Psoas muscle (tissue), 7 donors: ENCODE measurements at regions not wholly inside any gene's neighbourhood (a gene's known extent, or its start where the extent isn't known, plus 50 kb on each side); places are given as distances from the start of the nearest gene placed in this dataset.
A peak's percentile ranks its signal among the peaks of the same experiment; 100 is the strongest.

Experiments
- ATAC-seq, 4 donors: fragments of 200-7000 bp; cut with Tn5 transposase; one replicate each; pipeline ENCODE4 v1.9.1; 2020; ENCODE audit warnings: moderate library complexity in 3 of 4, mild to moderate bottlenecking in 2 of 4
- DNase-seq, 2 donors: peaks; one replicate each; pipeline ENCODE4 v3.0.0-alpha.2; 2020
- H3K27ac ChIP-seq: fragments of 200-600 bp; one replicate; pipeline ENCODE4 v1.8.0; 2022
- H3K27me3 ChIP-seq, 3 donors: fragments of 200-600 bp in 1 of 3; one replicate each; pipeline versions ENCODE4 v1.6.1 to v1.8.0; 2013 to 2022; ENCODE audit warnings: low read length in 2 of 3, mild to moderate bottlenecking in 2 of 3, moderate library complexity in 1 of 3; ENCODE audit not compliant: insufficient read depth in 3 of 3
- H3K36me3 ChIP-seq, 2 donors: fragments of 200-600 bp in 1 of 2; one replicate each; pipeline versions ENCODE4 v1.6.1 to v1.8.0; 2013 to 2022; ENCODE audit warnings: low read depth in 1 of 2, mild to moderate bottlenecking in 1 of 2, moderate library complexity in 1 of 2; ENCODE audit not compliant: insufficient read depth in 1 of 2
- H3K4me1 ChIP-seq: fragments of 200-600 bp; one replicate; pipeline ENCODE4 v1.8.0; 2022
- H3K4me3 ChIP-seq: fragments of 200-600 bp; one replicate; pipeline ENCODE4 v1.8.0; 2022; ENCODE audit warnings: mild to moderate bottlenecking
- H3K9me3 ChIP-seq: fragments of 200-600 bp; one replicate; pipeline ENCODE4 v1.8.0; 2022
- WGBS, 3 donors: extraction: QIAGEN DNeasy Blood & Tissue Kit; methylation state at CpG; one replicate each; pipeline versions ENCODE4 v1.1.6 to v1.1.7; 2013; 5-methylcytosine and 5-hydroxymethylcytosine counted together
- intact Hi-C, 2 donors: fragments of 100-400 bp; cut with DNase I; formaldehyde crosslinking; loops; one replicate each; pipeline versions ENCODE4 v1.11.0 to v1.14.2; 2022
- TF ChIP-seq, protein P1 (sequence below): fragments of 200-600 bp; IDR thresholded peaks from one replicate; pipeline ENCODE4 v1.8.0; 2022; ENCODE audit warnings: antibody characterized with exemption
- donor health status: healthy with polysubstance abuse.
- donor health status: DM: no; HTN: no; CAD: no; lungs with moderate emphysema.
- donor health status: Bipolar disorder and iron deficiency.
- donor health status: healthy.
- donor health status: DM: yes; HTN: yes; CAD: no.
- donor health status: DM: no; HTN: no; CAD: no.
- donor health status: DM: yes; HTN: yes; CAD: no.

- DNase-seq (no peak), ATAC-seq (peak in 1 of 4 donors; percentile 44)
- Histone ChIP-seq H3K27me3 (no peaks in the 10 kb centered on the region), H3K9me3 (no peaks in the 10 kb centered on the region), H3K36me3 (no peaks in the 10 kb centered on the region), H3K27ac (no peak overlapping the region), H3K4me3 (no peak overlapping the region), H3K4me1 (no peaks in the 10 kb centered on the region)
- 17 to 18% (median 17%) methylated on average over 2 of the region's 2 CpGs for WGBS, 3 donors
- intact Hi-C loops = loop anchor here in 1 of 2 donors (10.0 kb wide), 1 partner anchor 540 kb away; no protein-coding TSS in a partner anchor
- TF ChIP-seq, protein P1, sequence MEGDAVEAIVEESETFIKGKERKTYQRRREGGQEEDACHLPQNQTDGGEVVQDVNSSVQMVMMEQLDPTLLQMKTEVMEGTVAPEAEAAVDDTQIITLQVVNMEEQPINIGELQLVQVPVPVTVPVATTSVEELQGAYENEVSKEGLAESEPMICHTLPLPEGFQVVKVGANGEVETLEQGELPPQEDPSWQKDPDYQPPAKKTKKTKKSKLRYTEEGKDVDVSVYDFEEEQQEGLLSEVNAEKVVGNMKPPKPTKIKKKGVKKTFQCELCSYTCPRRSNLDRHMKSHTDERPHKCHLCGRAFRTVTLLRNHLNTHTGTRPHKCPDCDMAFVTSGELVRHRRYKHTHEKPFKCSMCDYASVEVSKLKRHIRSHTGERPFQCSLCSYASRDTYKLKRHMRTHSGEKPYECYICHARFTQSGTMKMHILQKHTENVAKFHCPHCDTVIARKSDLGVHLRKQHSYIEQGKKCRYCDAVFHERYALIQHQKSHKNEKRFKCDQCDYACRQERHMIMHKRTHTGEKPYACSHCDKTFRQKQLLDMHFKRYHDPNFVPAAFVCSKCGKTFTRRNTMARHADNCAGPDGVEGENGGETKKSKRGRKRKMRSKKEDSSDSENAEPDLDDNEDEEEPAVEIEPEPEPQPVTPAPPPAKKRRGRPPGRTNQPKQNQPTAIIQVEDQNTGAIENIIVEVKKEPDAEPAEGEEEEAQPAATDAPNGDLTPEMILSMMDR = peak; percentile 44
These were observed 91.1 kb upstream of the RNF180 start for GRCh38 chr5:64074533-64074932.

DNA sequence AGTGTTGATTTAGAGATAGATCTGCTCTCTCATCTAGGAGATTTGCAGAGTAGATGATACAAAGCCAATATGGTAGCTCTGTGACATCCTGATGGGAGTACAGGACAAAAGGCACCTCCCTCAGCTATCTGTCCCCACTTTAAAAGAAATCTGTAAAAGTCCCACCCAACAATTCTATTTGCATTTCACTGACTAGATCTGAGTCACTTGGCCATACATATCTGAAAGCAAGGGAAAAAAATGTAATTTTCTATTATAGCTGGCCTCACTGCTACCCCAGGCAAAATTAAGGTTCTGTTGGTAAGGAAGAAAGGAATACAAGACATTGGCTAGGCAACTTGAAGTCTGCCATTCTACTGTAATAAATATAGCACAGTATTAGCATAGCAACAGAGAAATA, 96.2 kb upstream of the RNF180 start:
- no peak for DNase-seq
- Histone ChIP-seq H3K4me1 (no peaks in the 10 kb centered on the region), H3K27me3 (no peaks in the 10 kb centered on the region), H3K4me3 (no peak overlapping the region), H3K9me3 (no peaks in the 10 kb centered on the region), H3K27ac (no peak overlapping the region), H3K36me3 (no peaks in the 10 kb centered on the region)
- TF ChIP-seq, protein P1 = no peak
- intact Hi-C loops = no loop called here
- no peak for ATAC-seq

- no peak overlapping the region for H3K4me3 ChIP-seq
- H3K27ac ChIP-seq = no peak overlapping the region
- H3K27me3 ChIP-seq = no peaks in the 10 kb centered on the region
- intact Hi-C loops = no loop called here
- TF ChIP-seq, protein P1 = no peak
- DNase-seq = no peak
- H3K36me3 ChIP-seq = no peaks in the 10 kb centered on the region
- H3K4me1 ChIP-seq = no peaks in the 10 kb centered on the region
- no peak for ATAC-seq
- no peaks in the 10 kb centered on the region for H3K9me3 ChIP-seq
These were observed 88.1 kb upstream of the HTR1A start for GRCh38 chr5:64050296-64050695.

GRCh38 chr5:64040490-64040889, 78.2 kb upstream of the HTR1A start:
- intact Hi-C loops = no loop called here
- TF ChIP-seq, protein P1 = no peak
- Histone ChIP-seq H3K27ac (no peak overlapping the region), H3K4me1 (no peaks in the 10 kb centered on the region), H3K4me3 (no peak overlapping the region), H3K36me3 (no peaks in the 10 kb centered on the region), H3K27me3 (no peaks in the 10 kb centered on the region), H3K9me3 (peaks cover 2% of the 10 kb centered on the region)
- WGBS, 3 donors = 70 to 81% (median 71%) methylated on average over 3 of the region's 3 CpGs
- ATAC-seq (no peak), DNase-seq (no peak)

- 71 to 76% (median 73%) methylated on average over 2 of the region's 2 CpGs for WGBS, 3 donors
These were observed 64.2 kb upstream of the HTR1A start for GRCh38 chr5:64026493-64026892.

More at GRCh38 chr5:64026493-64026892, 64.2 kb upstream of the HTR1A start:
- no peak overlapping the region for H3K27ac ChIP-seq
- DNase-seq (no peak), ATAC-seq (no peak)
- intact Hi-C loops = no loop called here
- TF ChIP-seq, protein P1 = no peak
- H3K4me3 ChIP-seq = no peak overlapping the region
- no peaks in the 10 kb centered on the region for H3K4me1 ChIP-seq
- H3K9me3 ChIP-seq = no peaks in the 10 kb centered on the region
- H3K27me3 ChIP-seq = no peaks in the 10 kb centered on the region
- H3K36me3 ChIP-seq = no peaks in the 10 kb centered on the region
